Spleen (tissue), 11 donors: ENCODE measurements at regions not wholly inside any gene's neighbourhood (a gene's known extent, or its start where the extent isn't known, plus 50 kb on each side); places are given as distances from the start of the nearest gene placed in this dataset.

Experiments
- DNase-seq: peaks from one replicate; pipeline ENCODE4 v3.0.0-alpha.2; 2020
- H3K27ac ChIP-seq, 8 donors: fragments of 200-600 bp; sonication (generic) in 7 of 8; 1 replicate in 4 of 8; 2 replicates in 4 of 8; pipeline versions ENCODE4 v1.5.0 to v1.8.0; 2016 to 2021; ENCODE audit warnings: inconsistent platforms in 4 of 8, mild to moderate bottlenecking in 4 of 8, moderate library complexity in 1 of 8
- H3K27me3 ChIP-seq, 7 donors: fragments of 200-600 bp; sonication (generic) in 6 of 7; replicated peaks in 1 of 7; 1 replicate in 4 of 7; 2 replicates in 3 of 7; pipeline versions ENCODE4 v1.5.0 to v1.8.0; 2016 to 2021; ENCODE audit warnings: inconsistent platforms in 3 of 7, mild to moderate bottlenecking in 1 of 7
- H3K36me3 ChIP-seq, 6 donors: fragments of 200-600 bp; sonication (generic) in 5 of 6; 1 replicate in 4 of 6; 2 replicates in 2 of 6; pipeline versions ENCODE4 v1.5.0 to v1.8.0; 2016 to 2021; ENCODE audit warnings: inconsistent platforms in 2 of 6
- H3K4me1 ChIP-seq, 6 donors: fragments of 200-600 bp; sonication (generic) in 5 of 6; 1 replicate in 3 of 6; 2 replicates in 3 of 6; pipeline versions ENCODE4 v1.5.0 to v1.8.0; 2016 to 2021; ENCODE audit warnings: inconsistent platforms in 3 of 6
- H3K4me3 ChIP-seq, 8 donors: fragments of 200-600 bp; sonication (generic) in 7 of 8; 1 replicate in 4 of 8; 2 replicates in 4 of 8; pipeline versions ENCODE4 v1.5.0 to v1.8.0; 2016 to 2021; ENCODE audit warnings: inconsistent platforms in 4 of 8, mild to moderate bottlenecking in 4 of 8, moderate library complexity in 2 of 8
- H3K9me3 ChIP-seq, 8 donors: fragments of 200-600 bp; sonication (generic) in 7 of 8; 1 replicate in 4 of 8; 2 replicates in 4 of 8; pipeline versions ENCODE4 v1.5.0 to v1.8.0; 2016 to 2021; ENCODE audit warnings: inconsistent platforms in 4 of 8
- POLR2A ChIP-seq, 3 donors: fragments of 450-650 bp; IDR thresholded peaks; one replicate each; pipeline ENCODE4 v1.5.1; 2017; ENCODE audit warnings: antibody characterized with exemption in 3 of 3, mild to moderate bottlenecking in 1 of 3
- POLR2AphosphoS5 ChIP-seq, 3 donors: sonication (generic); formaldehyde crosslinking; IDR thresholded peaks; one replicate each; pipeline ENCODE4 v1.5.1; 2017; ENCODE audit warnings: antibody characterized with exemption in 3 of 3
- WGBS, 5 donors: extraction: QIAGEN DNeasy Blood & Tissue Kit in 3 of 5; methylation state at CpG; one replicate each; pipeline versions ENCODE4 v1.1.5 to v1.1.7; 2013 to 2018; 5-methylcytosine and 5-hydroxymethylcytosine counted together
- intact Hi-C: fragments of 100-400 bp; cut with DNase I; formaldehyde crosslinking; loops from one replicate; pipeline ENCODE4 v1.15.0; 2023; ENCODE audit warnings: low total_unique reads
- TF ChIP-seq, protein P1 (sequence below), 11 experiments: fragments of 200-600 bp in 7 of 11; fragments of 450-650 bp in 4 of 11; sonication (generic) in 4 of 11; IDR thresholded peaks in 8 of 11; conservative IDR thresholded peaks in 3 of 11; 1 replicate in 7 of 11; 2 replicates in 4 of 11; pipeline versions ENCODE4 v1.4.0 to v1.8.0; 2016 to 2021; ENCODE audit warnings: antibody characterized with exemption in 11 of 11, inconsistent platforms in 4 of 11, mild to moderate bottlenecking in 1 of 11
- donor health status: healthy with polysubstance abuse.
- donor health status: DM: no; HTN: no; CAD: no; lungs with moderate emphysema.
- donor health status: DM: no; HTN: no; CAD: no.
- donor health status: Bipolar disorder and iron deficiency.
- donor health status: healthy.
- donor health status: DM: no; HTN: no; CAD: no.
- donor health status: DM: yes; HTN: yes; CAD: no.

DNA sequence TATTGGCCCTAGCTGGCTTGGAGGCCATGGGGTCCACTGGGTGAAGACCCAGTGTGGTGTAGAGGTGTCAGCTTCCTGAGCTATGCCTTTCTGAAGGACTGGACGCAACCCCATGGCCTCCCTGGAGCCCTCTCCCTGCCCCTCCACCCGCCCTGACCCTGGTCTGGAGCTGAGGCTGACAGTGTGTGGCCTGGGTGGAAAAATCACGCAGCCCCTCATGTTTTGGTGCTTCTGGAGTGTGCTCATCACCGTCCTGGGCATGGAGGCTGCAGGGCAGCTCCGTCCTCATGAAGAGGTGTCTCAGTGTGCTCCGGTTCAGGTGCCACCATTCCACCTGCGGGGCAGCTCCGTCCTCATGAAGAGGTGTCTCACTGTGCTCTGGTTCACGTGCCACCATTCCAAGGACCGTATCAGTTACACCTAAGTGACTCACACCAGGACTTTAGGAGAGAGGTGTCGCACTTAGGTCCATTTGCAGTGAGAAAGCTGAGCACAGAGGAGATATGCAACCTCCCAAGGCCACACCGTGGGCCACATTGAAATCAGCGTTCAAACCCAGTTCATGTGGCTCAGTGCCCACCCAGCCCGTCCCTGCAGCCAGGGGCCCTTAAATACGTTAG, 214.3 kb upstream of the IRX1 start:
- H3K27me3 ChIP-seq: no peaks in the 10 kb centered on the region
- no peaks in the 10 kb centered on the region for H3K4me1 ChIP-seq
- 81 to 89% (median 82%) methylated on average over 10 to 15 of the region's 15 CpGs for WGBS, 5 donors
- no peaks in the 10 kb centered on the region for H3K36me3 ChIP-seq
- no peak overlapping the region for H3K27ac ChIP-seq
- H3K9me3 ChIP-seq: peaks cover 0 to 11% (median 2%) of the 10 kb centered on the region in 8 donors
- H3K4me3 ChIP-seq: no peak overlapping the region
- intact Hi-C loops: no loop called here
- no peak for DNase-seq
- TF ChIP-seq POLR2AphosphoS5 (IDR thresholded peaks at IDR 0.05): no peak
- TF ChIP-seq, protein P1, sequence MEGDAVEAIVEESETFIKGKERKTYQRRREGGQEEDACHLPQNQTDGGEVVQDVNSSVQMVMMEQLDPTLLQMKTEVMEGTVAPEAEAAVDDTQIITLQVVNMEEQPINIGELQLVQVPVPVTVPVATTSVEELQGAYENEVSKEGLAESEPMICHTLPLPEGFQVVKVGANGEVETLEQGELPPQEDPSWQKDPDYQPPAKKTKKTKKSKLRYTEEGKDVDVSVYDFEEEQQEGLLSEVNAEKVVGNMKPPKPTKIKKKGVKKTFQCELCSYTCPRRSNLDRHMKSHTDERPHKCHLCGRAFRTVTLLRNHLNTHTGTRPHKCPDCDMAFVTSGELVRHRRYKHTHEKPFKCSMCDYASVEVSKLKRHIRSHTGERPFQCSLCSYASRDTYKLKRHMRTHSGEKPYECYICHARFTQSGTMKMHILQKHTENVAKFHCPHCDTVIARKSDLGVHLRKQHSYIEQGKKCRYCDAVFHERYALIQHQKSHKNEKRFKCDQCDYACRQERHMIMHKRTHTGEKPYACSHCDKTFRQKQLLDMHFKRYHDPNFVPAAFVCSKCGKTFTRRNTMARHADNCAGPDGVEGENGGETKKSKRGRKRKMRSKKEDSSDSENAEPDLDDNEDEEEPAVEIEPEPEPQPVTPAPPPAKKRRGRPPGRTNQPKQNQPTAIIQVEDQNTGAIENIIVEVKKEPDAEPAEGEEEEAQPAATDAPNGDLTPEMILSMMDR (IDR thresholded peaks at IDR 0.05 in 8 of 11, conservative IDR thresholded peaks at IDR 0.05 in 3 of 11): no peak
- no peak for TF ChIP-seq POLR2A (IDR thresholded peaks at IDR 0.05)

DNA sequence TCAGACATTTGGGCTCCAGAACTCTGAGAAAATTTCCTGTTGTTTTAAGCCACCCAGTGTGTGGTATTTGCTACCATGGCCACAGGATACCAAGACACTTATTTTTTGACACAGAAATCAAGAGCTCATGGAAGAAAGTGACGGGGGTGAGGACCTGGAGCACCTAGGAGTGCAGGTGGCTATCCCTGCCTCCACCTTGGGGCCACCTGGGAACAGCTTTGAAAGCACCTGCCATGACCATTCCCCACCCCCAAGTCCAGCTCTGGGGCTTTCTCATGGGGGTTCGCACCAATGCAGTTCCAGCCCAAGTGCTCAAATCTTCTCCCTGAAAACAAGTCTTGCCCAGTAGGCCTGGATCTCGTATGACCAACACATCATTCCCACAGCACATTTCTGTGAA, 214.9 kb upstream of the IRX1 start:
- intact Hi-C loops: no loop called here
- no peak overlapping the region for H3K27ac ChIP-seq
- no peaks in the 10 kb centered on the region for H3K27me3 ChIP-seq
- no peak for DNase-seq
- H3K9me3 ChIP-seq: peaks cover 0 to 11% (median 2%) of the 10 kb centered on the region in 8 donors
- 71 to 90% (median 80%) methylated on average over 3 of the region's 3 CpGs for WGBS, 5 donors
- H3K4me3 ChIP-seq: no peak overlapping the region
- TF ChIP-seq POLR2AphosphoS5 (IDR thresholded peaks at IDR 0.05) (no peak), POLR2A (IDR thresholded peaks at IDR 0.05) (no peak)
- TF ChIP-seq, protein P1 (IDR thresholded peaks at IDR 0.05 in 8 of 11, conservative IDR thresholded peaks at IDR 0.05 in 3 of 11): no peak
- H3K4me1 ChIP-seq: no peaks in the 10 kb centered on the region
- H3K36me3 ChIP-seq: no peaks in the 10 kb centered on the region

DNA sequence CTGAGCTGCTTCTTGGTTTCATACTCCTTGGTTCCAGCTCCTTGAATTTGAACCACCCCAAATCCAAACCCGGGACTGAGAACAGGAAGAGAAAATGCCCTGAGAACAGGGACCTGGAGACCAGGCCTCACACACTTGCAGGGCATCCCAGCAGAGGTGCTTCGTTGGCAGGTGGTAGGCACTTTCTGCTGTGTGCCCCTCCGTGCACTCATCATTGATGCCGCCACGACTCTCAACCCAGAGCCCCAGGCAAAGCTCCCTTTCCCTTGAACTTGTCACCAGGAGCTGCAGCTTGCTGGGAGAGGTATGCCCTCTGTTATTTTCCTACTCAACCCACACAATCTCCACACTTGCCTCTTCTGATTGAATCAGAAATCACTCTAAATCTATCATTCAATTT, 217.8 kb upstream of the IRX1 start:
- TF ChIP-seq POLR2AphosphoS5 (IDR thresholded peaks at IDR 0.05) (no peak), POLR2A (IDR thresholded peaks at IDR 0.05) (no peak)
- TF ChIP-seq, protein P1 (IDR thresholded peaks at IDR 0.05 in 8 of 11, conservative IDR thresholded peaks at IDR 0.05 in 3 of 11): no peak
- intact Hi-C loops: no loop called here
- Histone ChIP-seq H3K4me3 (no peak overlapping the region), H3K27ac (no peak overlapping the region), H3K36me3 (no peaks in the 10 kb centered on the region), H3K4me1 (no peaks in the 10 kb centered on the region), H3K9me3 (peaks cover 0 to 37% (median 22%) of the 10 kb centered on the region in 8 donors), H3K27me3 (no peaks in the 10 kb centered on the region)
- DNase-seq: no peak
- 77 to 81% (median 79%) methylated on average over 5 of the region's 5 CpGs for WGBS, 5 donors

DNA sequence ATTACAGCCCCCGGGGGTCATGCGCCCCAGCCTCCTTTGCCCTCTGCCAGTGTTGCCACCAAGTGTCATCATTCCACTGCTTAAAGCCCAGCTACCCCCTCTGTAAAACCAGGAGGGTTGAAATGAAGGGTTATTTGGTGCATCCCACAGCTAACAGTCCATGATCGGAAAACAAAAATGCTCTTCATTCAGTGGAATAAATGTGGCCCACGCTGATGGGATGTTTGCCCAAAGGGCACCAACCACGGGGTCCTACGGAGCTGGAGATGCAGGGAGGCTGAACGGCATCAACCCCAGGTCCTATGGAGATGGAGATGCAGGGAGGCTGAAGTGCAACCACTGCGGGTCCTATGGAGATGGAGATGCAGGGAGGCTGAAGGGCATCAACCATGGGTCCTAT, 218.5 kb upstream of the IRX1 start:
- Histone ChIP-seq H3K27me3 (no peaks in the 10 kb centered on the region), H3K4me3 (no peak overlapping the region), H3K4me1 (no peaks in the 10 kb centered on the region), H3K9me3 (peaks cover 3 to 43% (median 29%) of the 10 kb centered on the region in 8 donors), H3K36me3 (no peaks in the 10 kb centered on the region), H3K27ac (no peak overlapping the region)
- no peak for TF ChIP-seq POLR2A (IDR thresholded peaks at IDR 0.05)
- TF ChIP-seq, protein P1 (IDR thresholded peaks at IDR 0.05 in 8 of 11, conservative IDR thresholded peaks at IDR 0.05 in 3 of 11): no peak
- TF ChIP-seq POLR2AphosphoS5 (IDR thresholded peaks at IDR 0.05): no peak
- intact Hi-C loops: no loop called here
- DNase-seq: no peak
- 73 to 89% (median 87%) methylated on average over 8 of the region's 8 CpGs for WGBS, 5 donors
